ENCODE measurements at regions not wholly inside any gene's neighbourhood (a gene's known extent, or its start where the extent isn't known, plus 50 kb on each side); places are given as distances from the start of the nearest gene placed in this dataset.
A peak's percentile ranks its signal among the peaks of the same experiment; 100 is the strongest.

DNA sequence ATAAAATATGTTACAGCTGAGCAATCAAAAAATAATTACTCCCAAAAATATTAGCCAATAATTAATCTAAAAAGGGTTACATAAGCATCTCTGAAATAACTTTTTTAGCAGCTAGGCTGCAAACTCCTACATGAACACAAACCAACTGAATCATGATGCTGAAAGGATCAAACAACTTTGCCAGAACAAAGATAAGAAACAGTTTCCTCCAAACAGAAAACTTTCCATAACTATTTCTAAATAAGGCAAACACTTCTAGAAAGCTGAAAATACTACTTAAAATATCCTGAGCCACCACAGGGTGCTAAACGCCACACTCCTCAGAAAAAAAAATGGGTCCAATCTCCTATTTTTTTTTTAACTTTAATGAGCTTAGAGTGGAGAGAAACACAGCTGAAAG, 68.6 kb upstream of the ARHGAP32 start:
- Histone ChIP-seq H3K36me3 (replicated peaks in 1 of 2; ENCODE audit: control insufficient read depth in 1 of 2, insufficient read depth in 2 of 2, low read length in 2 of 2) (no peaks in the 10 kb centered on the region), H3K4me2 (ENCODE audit: low read depth, low read length) (peak overlapping the region; percentile 24), H3K4me3 (replicated peaks in 1 of 3; ENCODE audit: insufficient read depth in 1 of 3, low read depth in 2 of 3, low read length in 3 of 3) (no peak overlapping the region), H2AFZ (ENCODE audit: low read length) (no peak overlapping the region), H3K27ac (ENCODE audit: extremely low read length, insufficient read depth, low read length) (peak overlapping the region; percentile 64), H3K4me1 (ENCODE audit: insufficient read depth, low read length) (peaks cover 76% of the 10 kb centered on the region), H4K20me1 (ENCODE audit: insufficient read depth, low read length) (no peaks in the 10 kb centered on the region), H3K79me2 (ENCODE audit: insufficient read depth, low read length) (peaks cover 78% of the 10 kb centered on the region), H3K9me3 (ENCODE audit: low read length) (no peaks in the 10 kb centered on the region), H3K27me3 (ENCODE audit: control insufficient read depth in 1 of 2, insufficient read depth in 2 of 2, low read length in 2 of 2) (no peaks in the 10 kb centered on the region), H3K9ac (ENCODE audit: insufficient read depth, low read depth, low read length) (no peak overlapping the region)
- no TSS peak for BruUV-seq (replicated peaks)
- ATAC-seq (no peak), FAIRE-seq (no peak), DNase-seq (ENCODE audit: low spot score) (no peak)
- intact Hi-C loops (cut with micrococcal nuclease; ENCODE audit: unreplicated experiment): loop anchor here (1.0 to 5.0 kb wide), 3 partner anchors 15 to 962 kb away; no protein-coding TSS in a partner anchor
- TF ChIP-seq RNF219 (CRISPR knock-in tag; IDR thresholded peaks at IDR 0.05) (no peak), ZNF20 (CRISPR knock-in tag; IDR thresholded peaks at IDR 0.05) (no peak), ZMYM3 (CRISPR knock-in tag; IDR thresholded peaks at IDR 0.05) (no peak), ZNF44 (CRISPR knock-in tag; IDR thresholded peaks at IDR 0.05) (no peak), NFE2L2 (IDR thresholded peaks at IDR 0.05; ENCODE audit: low read length) (no peak), ZNF3 (CRISPR knock-in tag; IDR thresholded peaks at IDR 0.05) (no peak)
- in situ Hi-C loops (cut with HindIII; ENCODE audit: extremely low pct_ligation_motif_present, low pct_unique_long_range_greater_than_20kb): no loop called here
- 74% methylated on average over 1 of the region's 1 CpG for WGBS (ENCODE audit: low lambda C conversion rate)
- ChIA-PET POLR2A (interaction anchor here (0.9 kb wide), 1 partner anchor 15 kb away, joined by 4 read pairs; no protein-coding TSS in a partner anchor), CTCF (ENCODE audit: low intra/inter-chr PET ratio, low total read pairs) (no interaction called here)

DNA sequence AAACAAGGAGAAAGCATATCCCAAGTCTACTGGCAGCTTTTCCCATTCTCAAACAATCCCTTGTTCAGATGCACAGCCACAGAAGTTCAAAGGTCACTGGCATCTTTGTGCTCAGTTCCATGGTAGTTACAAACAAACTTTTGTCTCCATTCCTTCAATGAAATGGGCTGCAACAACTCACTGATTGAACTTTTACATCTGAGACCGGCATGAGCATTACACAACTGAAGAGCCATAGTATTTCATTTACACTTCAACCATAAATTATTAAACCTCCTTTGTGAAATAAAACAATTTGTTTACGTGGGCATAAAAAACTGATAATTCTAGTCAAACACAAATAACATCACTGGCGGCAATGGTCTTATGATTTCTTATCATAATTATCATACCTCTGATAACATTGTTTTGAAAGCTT, 67.8 kb upstream of the ARHGAP32 start:
- H3K4me2 ChIP-seq (ENCODE audit: low read depth, low read length): peak overlapping the region; percentile 66
- ATAC-seq: peak; percentile 84
- TF ChIP-seq ZNF24 (IDR thresholded peaks at IDR 0.05): no peak
- no peak for TF ChIP-seq IRX3 (CRISPR knock-in tag; IDR thresholded peaks at IDR 0.05; ENCODE audit: borderline replicate concordance, low read depth)
- no peak for TF ChIP-seq ZSCAN20 (CRISPR knock-in tag; IDR thresholded peaks at IDR 0.05; ENCODE audit: borderline replicate concordance)
- no peak for TF ChIP-seq ZNF326 (CRISPR knock-in tag; IDR thresholded peaks at IDR 0.05; ENCODE audit: borderline replicate concordance)
- TF ChIP-seq NR2F1 (CRISPR knock-in tag; IDR thresholded peaks at IDR 0.05): peak; percentile 66 to 69; a peak in 2 of 4 replicates
- no peak for TF ChIP-seq RBM39 (IDR thresholded peaks at IDR 0.05; ENCODE audit: low read depth, low read length, poor library complexity, severe bottlenecking)
- no peak for TF ChIP-seq REXO4 (CRISPR knock-in tag; IDR thresholded peaks at IDR 0.05; ENCODE audit: borderline replicate concordance)
- no peak for TF ChIP-seq ZNF180 (CRISPR knock-in tag; IDR thresholded peaks at IDR 0.05; ENCODE audit: borderline replicate concordance, low read depth)
- TF ChIP-seq ZNF577 (CRISPR knock-in tag; IDR thresholded peaks at IDR 0.05; ENCODE audit: borderline replicate concordance, low read depth): no peak
- TF ChIP-seq HOXA3 (CRISPR knock-in tag; IDR thresholded peaks at IDR 0.05): 0 out of 2 replicates have a peak, but pooled peaks have one; percentile 20
- peak; percentile 95 for TF ChIP-seq SOX5 (CRISPR knock-in tag; IDR thresholded peaks at IDR 0.05; ENCODE audit: borderline replicate concordance)
- TF ChIP-seq ZNF256 (CRISPR knock-in tag; conservative IDR thresholded peaks at IDR 0.05): no peak
- no peak for TF ChIP-seq SP140L (CRISPR knock-in tag; IDR thresholded peaks at IDR 0.05; ENCODE audit: borderline replicate concordance)

More for the DNA sequence above, 67.8 kb upstream of the ARHGAP32 start:
- peaks cover 73% of the 10 kb centered on the region for H3K4me1 ChIP-seq (ENCODE audit: insufficient read depth, low read length)
- CTCF ChIA-PET (ENCODE audit: low intra/inter-chr PET ratio, low total read pairs): no interaction called here
- H2AFZ ChIP-seq (ENCODE audit: low read length): no peak overlapping the region
- WGBS (ENCODE audit: low lambda C conversion rate): 7% methylated on average over 3 of the region's 3 CpGs
- peak overlapping the region; percentile 64 for H3K27ac ChIP-seq (ENCODE audit: extremely low read length, insufficient read depth, low read length)
- no peak overlapping the region for H3K9ac ChIP-seq (ENCODE audit: insufficient read depth, low read depth, low read length)
- H3K27me3 ChIP-seq (ENCODE audit: control insufficient read depth in 1 of 2, insufficient read depth in 2 of 2, low read length in 2 of 2): no peaks in the 10 kb centered on the region
- intact Hi-C loops (cut with micrococcal nuclease; ENCODE audit: unreplicated experiment) (loop anchor here (1.0 to 5.0 kb wide), 3 partner anchors 15 to 962 kb away; no protein-coding TSS in a partner anchor), in situ Hi-C loops (cut with HindIII; ENCODE audit: extremely low pct_ligation_motif_present, low pct_unique_long_range_greater_than_20kb) (no loop called here)
- no peaks in the 10 kb centered on the region for H4K20me1 ChIP-seq (ENCODE audit: insufficient read depth, low read length)
- no peak overlapping the region for H3K4me3 ChIP-seq (replicated peaks in 1 of 3; ENCODE audit: insufficient read depth in 1 of 3, low read depth in 2 of 3, low read length in 3 of 3)
- no peaks in the 10 kb centered on the region for H3K36me3 ChIP-seq (replicated peaks in 1 of 2; ENCODE audit: control insufficient read depth in 1 of 2, insufficient read depth in 2 of 2, low read length in 2 of 2)
- peaks cover 82% of the 10 kb centered on the region for H3K79me2 ChIP-seq (ENCODE audit: insufficient read depth, low read length)
- H3K9me3 ChIP-seq (ENCODE audit: low read length): no peaks in the 10 kb centered on the region
- no TSS peak for BruUV-seq (replicated peaks)
- DNase-seq (ENCODE audit: low spot score) (peak; percentile 95), FAIRE-seq (peak; percentile 88)
- POLR2A ChIA-PET: interaction anchor here (0.7 kb wide), 1 partner anchor 16 kb away, joined by 7 read pairs; no protein-coding TSS in a partner anchor

Measured in HepG2 (cell line).